Activated CD8-positive, alpha-beta T cell treated with anti-CD3 and anti-CD28 coated beads for 36 hours (primary cell): ENCODE measurements at regions not wholly inside any gene's neighbourhood (a gene's known extent, or its start where the extent isn't known, plus 50 kb on each side); places are given as distances from the start of the nearest gene placed in this dataset.

ENCODE experiments used
- ATAC-seq: fragments of 200-7000 bp; cut with Tn5 transposase; one replicate; pipeline ENCODE4 v1.10.0; 2021; ENCODE audit warnings: mild to moderate bottlenecking, moderate library complexity
- CTCF ChIA-PET: fragments of 350-600 bp; sonication (Branson Sonifier 250); formaldehyde crosslinking; loops from one replicate; lab custom pipeline; 2021; ENCODE audit warnings: antibody characterized with exemption; lab: Charles Lee
- POLR2A ChIA-PET: fragments of 350-600 bp; sonication (Branson Sonifier 250); formaldehyde crosslinking; loops from one replicate; lab custom pipeline; 2021; ENCODE audit warnings: antibody characterized with exemption; lab: Charles Lee
- DNase-seq: peaks from one replicate; pipeline ENCODE4 v3.0.0-alpha.2; 2020
- H3K27ac Mint-ChIP-seq: one replicate; pipeline ENCODE4 v1.8.0; 2021; ENCODE audit warnings: mild to moderate bottlenecking, mixed read lengths
- H3K27me3 Mint-ChIP-seq: one replicate; pipeline ENCODE4 v1.8.0; 2021; ENCODE audit warnings: mixed read lengths
- H3K36me3 Mint-ChIP-seq: one replicate; pipeline ENCODE4 v1.8.0; 2021; ENCODE audit warnings: low read depth, mixed read lengths
- H3K4me1 Mint-ChIP-seq: one replicate; pipeline ENCODE4 v1.8.0; 2021; ENCODE audit warnings: low read depth, mixed read lengths
- H3K4me3 Mint-ChIP-seq: one replicate; pipeline ENCODE4 v1.8.0; 2021; ENCODE audit warnings: mild to moderate bottlenecking, moderate library complexity, mixed read lengths
- H3K9me3 Mint-ChIP-seq: one replicate; pipeline ENCODE4 v1.8.0; 2021; ENCODE audit warnings: mixed read lengths
- intact Hi-C: fragments of 100-400 bp; cut with micrococcal nuclease; formaldehyde crosslinking; loops from one replicate; pipeline ENCODE4 v1.10.0; 2022
- TF ChIP-seq, protein P1 (sequence below): fragments of 200-600 bp; IDR thresholded peaks from one replicate; pipeline ENCODE4 v1.8.0; 2022; ENCODE audit warnings: antibody characterized with exemption, mild to moderate bottlenecking

- no peak for ATAC-seq
- peaks cover 62% of the 10 kb centered on the region for H3K4me1 Mint-ChIP-seq
- no peak overlapping the region for H3K27ac Mint-ChIP-seq
- no peaks in the 10 kb centered on the region for H3K36me3 Mint-ChIP-seq
- DNase-seq = no peak
- H3K4me3 Mint-ChIP-seq = no peak overlapping the region
- intact Hi-C loops = no loop called here
- TF ChIP-seq, protein P1, sequence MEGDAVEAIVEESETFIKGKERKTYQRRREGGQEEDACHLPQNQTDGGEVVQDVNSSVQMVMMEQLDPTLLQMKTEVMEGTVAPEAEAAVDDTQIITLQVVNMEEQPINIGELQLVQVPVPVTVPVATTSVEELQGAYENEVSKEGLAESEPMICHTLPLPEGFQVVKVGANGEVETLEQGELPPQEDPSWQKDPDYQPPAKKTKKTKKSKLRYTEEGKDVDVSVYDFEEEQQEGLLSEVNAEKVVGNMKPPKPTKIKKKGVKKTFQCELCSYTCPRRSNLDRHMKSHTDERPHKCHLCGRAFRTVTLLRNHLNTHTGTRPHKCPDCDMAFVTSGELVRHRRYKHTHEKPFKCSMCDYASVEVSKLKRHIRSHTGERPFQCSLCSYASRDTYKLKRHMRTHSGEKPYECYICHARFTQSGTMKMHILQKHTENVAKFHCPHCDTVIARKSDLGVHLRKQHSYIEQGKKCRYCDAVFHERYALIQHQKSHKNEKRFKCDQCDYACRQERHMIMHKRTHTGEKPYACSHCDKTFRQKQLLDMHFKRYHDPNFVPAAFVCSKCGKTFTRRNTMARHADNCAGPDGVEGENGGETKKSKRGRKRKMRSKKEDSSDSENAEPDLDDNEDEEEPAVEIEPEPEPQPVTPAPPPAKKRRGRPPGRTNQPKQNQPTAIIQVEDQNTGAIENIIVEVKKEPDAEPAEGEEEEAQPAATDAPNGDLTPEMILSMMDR = no peak
- no peaks in the 10 kb centered on the region for H3K27me3 Mint-ChIP-seq
- ChIA-PET CTCF (no interaction called here), POLR2A (no interaction called here)
- H3K9me3 Mint-ChIP-seq = peaks cover 4% of the 10 kb centered on the region
Observed at GRCh38 chr1:222418654-222419053, 129.2 kb downstream of the HHIPL2 start.

DNA sequence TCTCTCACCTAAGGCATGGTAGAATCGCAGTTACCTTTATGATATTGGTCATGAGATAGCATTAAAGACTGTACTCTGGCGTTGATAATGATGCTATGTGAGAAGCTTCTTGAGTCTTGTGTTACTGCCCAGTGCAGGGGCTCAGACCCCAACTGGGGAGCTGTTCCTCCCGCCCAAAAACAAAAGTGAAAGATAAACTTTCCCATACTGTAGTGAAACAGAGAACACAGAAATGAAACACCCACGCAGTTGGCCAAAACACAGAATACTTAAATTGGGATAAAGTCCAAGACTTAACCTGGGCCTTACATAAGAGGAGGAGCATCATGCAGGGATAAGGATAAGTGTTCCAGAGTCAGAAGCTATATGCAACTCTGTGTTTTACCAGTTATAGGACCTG lies 130.6 kb downstream of the HHIPL2 start:
- no peak for ATAC-seq
- peaks cover 61% of the 10 kb centered on the region for H3K4me1 Mint-ChIP-seq
- no peak overlapping the region for H3K4me3 Mint-ChIP-seq
- no peak overlapping the region for H3K27ac Mint-ChIP-seq
- intact Hi-C loops = no loop called here
- TF ChIP-seq, protein P1 = no peak
- H3K27me3 Mint-ChIP-seq = no peaks in the 10 kb centered on the region
- ChIA-PET CTCF (interaction anchor here (1.8 kb wide), 1 partner anchor 38 kb away, joined by 6 read pairs; no protein-coding TSS in a partner anchor), POLR2A (interaction anchor here (0.8 kb wide), 1 partner anchor 9 kb away, joined by 3 read pairs; no protein-coding TSS in a partner anchor)
- H3K9me3 Mint-ChIP-seq = peaks cover 2% of the 10 kb centered on the region
- DNase-seq = peak; percentile 3
- H3K36me3 Mint-ChIP-seq = no peaks in the 10 kb centered on the region

DNA sequence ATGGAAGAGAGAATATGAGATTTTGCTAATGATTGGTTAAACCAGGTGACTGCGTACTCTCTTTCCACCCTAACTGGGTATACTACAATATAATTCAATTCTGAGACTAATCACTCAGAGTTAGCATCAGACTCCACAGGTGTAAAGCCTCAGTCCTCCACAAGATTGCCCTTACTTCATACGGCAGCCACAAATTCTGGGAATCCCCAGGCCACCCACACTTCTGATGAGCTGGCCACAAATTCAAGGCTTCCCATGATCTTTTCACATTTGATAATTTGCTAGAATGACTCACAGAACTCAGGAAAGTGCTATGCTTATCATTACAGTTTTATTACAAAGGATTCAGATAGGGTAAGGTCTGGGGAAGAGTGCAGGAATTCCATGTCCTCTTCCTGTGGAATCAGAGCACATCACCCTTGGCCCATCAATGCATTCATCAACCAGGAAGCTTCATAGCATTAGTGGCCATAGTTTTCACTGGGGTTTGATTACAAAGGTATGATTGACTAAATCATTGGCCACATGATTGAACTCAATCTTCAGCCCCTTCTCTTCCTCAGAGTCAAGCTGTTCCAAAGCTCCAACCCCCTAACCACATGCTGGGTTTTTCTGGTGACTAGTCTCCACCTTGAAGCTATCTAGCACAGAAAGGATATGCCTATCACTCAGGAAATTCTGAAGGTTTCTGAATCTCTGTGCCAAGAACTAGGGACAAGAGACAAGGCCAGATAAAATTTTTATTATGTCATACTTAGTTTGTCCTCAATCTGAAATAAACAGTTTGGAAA lies 131.7 kb downstream of the HHIPL2 start:
- H3K4me1 Mint-ChIP-seq = peaks cover 52% of the 10 kb centered on the region
- H3K27ac Mint-ChIP-seq = peak overlapping the region; percentile 51
- DNase-seq (peak; percentile 77), ATAC-seq (peak; percentile 82)
- TF ChIP-seq, protein P1 = no peak
- H3K4me3 Mint-ChIP-seq = no peak overlapping the region
- intact Hi-C loops = no loop called here
- H3K9me3 Mint-ChIP-seq = no peaks in the 10 kb centered on the region
- H3K36me3 Mint-ChIP-seq = no peaks in the 10 kb centered on the region
- ChIA-PET CTCF (interaction anchor here (1.0 to 1.8 kb wide), 2 partner anchors 39 to 321 kb away, joined by 4 to 6 read pairs; no protein-coding TSS in a partner anchor), POLR2A (no interaction called here)
- H3K27me3 Mint-ChIP-seq = no peaks in the 10 kb centered on the region

DNA sequence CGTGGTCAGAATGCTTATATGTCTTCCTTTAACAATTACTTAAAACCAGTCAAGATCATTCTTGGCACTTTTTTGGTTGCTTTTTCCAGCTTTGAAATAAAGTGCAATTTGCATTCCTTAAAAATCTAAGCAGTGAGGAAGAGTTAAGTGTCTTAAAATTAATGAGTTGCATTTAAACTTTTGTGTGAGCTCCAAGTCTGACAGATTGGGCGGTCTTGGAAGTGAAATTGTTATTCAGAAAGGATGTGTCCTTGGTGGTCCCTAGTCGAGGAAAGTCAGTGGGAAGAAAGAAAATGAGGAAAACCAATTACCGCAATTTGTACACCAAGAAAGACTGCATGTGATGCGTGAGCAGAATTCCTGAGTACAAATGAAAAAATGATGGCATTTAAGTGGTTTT lies 132.5 kb downstream of the HHIPL2 start:
- intact Hi-C loops = no loop called here
- H3K4me3 Mint-ChIP-seq = no peak overlapping the region
- POLR2A ChIA-PET = no interaction called here
- DNase-seq (no peak), ATAC-seq (no peak)
- H3K9me3 Mint-ChIP-seq = no peaks in the 10 kb centered on the region
- CTCF ChIA-PET = interaction anchor here (1.0 to 1.8 kb wide), 2 partner anchors 40 to 320 kb away, joined by 4 to 6 read pairs; no protein-coding TSS in a partner anchor
- TF ChIP-seq, protein P1 = no peak
- H3K27me3 Mint-ChIP-seq = no peaks in the 10 kb centered on the region
- H3K36me3 Mint-ChIP-seq = no peaks in the 10 kb centered on the region
- H3K27ac Mint-ChIP-seq = no peak overlapping the region
- H3K4me1 Mint-ChIP-seq = peaks cover 45% of the 10 kb centered on the region

GRCh38 chr1:222413991-222414549 lies 133.8 kb downstream of the HHIPL2 start:
- ChIA-PET POLR2A (no interaction called here), CTCF (interaction anchor here (1.2 kb wide), 1 partner anchor 41 kb away, joined by 3 read pairs; no protein-coding TSS in a partner anchor)
- ATAC-seq (no peak), DNase-seq (no peak)
- no peak overlapping the region for H3K4me3 Mint-ChIP-seq
- TF ChIP-seq, protein P1 = no peak
- H3K4me1 Mint-ChIP-seq = peaks cover 32% of the 10 kb centered on the region
- no peak overlapping the region for H3K27ac Mint-ChIP-seq
- H3K27me3 Mint-ChIP-seq = no peaks in the 10 kb centered on the region
- H3K36me3 Mint-ChIP-seq = no peaks in the 10 kb centered on the region
- intact Hi-C loops = no loop called here
- no peaks in the 10 kb centered on the region for H3K9me3 Mint-ChIP-seq
